Hypothalamus (tissue), 51 donors: ENCODE measurements at regions not wholly inside any gene's neighbourhood (a gene's known extent, or its start where the extent isn't known, plus 50 kb on each side); places are given as distances from the start of the nearest gene placed in this dataset.

Source experiments
- DNase-seq, 51 donors: peaks; one replicate each; lab custom pipeline; 2025; lab: John Stamatoyannopoulos, UW

DNA sequence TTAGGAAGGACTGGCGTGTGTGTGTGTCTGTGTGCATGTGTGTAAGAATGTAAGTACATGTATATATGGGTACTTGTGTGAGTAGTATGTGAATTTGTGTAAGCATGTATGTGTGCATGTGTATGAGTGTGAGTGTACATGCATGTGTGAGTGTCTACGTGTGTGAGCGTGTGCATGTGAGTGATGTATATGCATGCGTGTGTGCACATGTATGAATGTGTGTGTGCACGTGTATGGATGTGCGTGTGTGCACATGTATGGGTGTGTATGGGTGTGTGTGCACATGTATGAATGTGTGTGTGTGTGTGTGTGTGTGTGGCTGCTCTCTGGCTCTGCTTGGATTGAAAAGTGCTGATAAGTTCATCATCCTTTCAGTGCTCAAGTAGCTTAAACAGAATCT is 154.5 kb downstream of the TENT4A start:
- no peak for DNase-seq

DNA sequence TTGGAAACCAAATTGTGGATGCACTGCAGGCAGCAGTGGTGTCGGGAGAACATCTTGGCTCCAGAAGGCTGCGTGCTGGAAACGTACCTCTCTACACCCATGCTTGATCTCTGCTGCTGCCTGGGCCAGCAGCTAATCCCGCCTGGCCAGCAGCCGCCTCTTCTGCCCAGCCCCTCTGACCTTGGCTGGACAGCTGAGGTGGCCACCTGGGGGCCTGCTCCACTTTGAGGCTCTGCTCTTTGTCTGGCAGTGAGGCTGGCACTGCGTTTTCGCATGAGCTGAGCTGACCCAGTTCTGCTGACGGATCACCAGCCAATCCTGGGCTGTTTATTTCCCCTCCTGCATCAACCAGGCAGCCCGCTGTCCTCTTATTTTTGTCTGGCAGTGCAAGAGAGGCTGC is 154.9 kb downstream of the TENT4A start:
- peak in 38 of 51 donors; percentile 3 to 76 (median 42) for DNase-seq

DNA sequence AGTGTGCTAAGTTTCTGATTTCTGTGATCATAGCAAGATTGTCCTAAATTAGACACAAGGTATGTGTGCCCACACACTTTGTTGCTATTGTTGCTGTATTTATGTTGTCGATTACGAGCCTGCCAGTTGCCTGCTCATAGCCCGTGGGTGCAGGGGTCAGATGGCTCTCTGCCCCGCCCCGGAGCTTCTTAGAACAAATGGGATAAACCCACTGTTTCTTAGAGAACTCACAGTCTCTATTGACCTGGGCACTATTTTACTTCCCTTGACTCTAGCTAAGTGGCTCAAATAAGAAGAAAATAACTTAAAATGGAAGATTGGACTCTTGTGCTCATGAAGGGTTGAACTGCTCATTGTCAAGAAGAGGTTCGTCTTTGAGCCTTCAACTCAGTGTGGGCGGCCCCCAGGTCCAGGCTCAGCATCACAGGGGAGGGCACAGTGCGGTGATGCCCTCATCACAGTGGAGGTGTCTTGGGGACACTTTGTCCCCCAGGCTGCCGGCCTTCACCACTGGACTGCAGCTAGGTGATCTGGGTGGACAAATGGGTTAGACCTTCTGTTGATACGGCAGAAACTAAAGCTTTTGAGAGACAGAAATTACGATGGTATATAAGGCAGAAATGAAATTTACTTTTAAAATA is 155.5 kb downstream of the TENT4A start:
- no peak for DNase-seq

DNA sequence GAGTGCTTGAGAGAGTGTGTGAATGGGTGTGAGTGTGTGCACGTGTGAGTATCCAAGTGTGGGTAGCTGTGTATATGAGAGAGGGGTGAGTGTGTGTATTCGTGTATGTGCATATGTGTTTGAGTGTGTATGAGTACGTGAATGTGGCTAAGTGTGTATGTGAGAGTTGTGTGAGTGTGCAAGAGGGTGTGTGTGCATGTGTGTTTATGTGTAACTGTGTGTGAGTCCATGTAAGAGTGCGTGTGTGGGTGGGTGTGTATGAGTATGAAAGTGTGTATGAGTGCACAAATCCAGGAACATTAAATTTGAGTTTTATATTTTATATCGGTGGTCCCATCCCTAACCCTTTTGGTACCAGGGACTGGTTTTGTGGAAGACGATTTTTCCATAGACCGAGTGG is 156.4 kb downstream of the TENT4A start:
- DNase-seq, result no peak

DNA sequence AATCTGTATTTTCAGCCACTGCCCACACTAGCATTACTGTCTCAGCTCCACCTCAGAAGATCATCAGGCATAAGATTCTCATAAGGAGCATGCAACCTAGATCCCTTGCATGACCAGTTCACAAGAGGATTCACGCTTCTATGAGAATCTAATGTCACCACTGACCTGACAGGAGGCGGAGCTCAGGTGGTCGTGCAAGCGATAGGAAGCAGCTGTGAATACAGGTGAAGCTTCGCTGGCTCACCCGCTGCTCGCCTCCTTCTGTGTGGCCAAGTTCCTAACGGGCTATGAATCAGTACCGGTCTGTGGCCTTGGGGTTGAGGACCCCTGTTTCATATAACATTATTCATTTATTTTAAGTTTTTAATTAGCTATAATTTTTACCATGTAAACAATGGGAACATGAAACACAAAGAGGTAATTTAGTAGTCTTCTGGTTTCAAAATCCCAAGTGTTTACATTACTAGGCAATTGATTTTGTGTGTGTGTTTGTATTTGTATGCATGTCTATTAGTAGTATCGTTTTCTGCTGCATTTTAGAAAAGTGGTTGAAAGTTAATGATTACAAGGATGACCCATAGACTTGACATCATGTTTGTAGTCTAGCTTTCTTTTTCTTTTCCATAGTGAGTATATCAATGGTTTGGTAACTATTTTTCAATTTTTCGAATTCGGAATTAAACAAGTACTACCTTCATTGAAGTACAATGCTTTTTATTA is 159.4 kb downstream of the TENT4A start:
- no peak for DNase-seq

DNA sequence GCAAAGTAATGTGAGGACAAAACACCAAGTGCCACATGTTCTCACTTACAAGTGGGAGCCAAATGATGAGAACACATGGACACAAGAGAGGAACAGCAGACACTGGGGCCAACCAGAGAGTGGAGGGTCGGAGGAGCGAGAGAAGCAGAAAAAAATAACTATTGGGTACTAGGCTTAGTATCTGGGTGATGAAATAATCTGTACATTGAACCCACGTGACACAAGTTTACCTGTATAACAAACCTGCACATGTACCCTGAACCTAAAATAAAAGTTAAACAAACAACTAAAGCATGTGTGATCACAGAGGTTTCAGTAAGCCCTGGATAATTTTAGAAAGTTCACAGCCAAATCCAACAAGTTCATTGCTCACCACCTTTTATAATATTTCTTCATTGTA is 160.1 kb downstream of the TENT4A start:
- DNase-seq, result no peak

DNA sequence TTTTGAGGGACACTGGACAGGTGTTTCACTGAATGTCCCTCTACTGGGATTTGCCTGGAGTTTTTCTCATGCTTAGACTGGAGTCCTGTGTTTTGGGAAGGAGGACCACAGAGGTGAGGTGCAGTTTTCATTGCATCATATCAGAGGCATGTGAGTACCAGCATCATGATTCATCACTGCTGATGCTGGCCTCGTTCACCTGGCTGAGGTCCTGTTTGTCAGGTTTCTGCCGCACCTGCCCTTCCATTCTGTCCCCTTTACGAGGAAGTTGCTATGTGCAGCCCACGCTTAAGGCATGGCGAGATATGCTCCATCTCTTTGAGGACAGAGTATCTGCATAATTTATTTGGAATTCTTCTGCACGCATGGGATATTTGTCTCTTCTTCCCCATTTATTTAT is 162.1 kb downstream of the TENT4A start:
- no peak for DNase-seq

DNA sequence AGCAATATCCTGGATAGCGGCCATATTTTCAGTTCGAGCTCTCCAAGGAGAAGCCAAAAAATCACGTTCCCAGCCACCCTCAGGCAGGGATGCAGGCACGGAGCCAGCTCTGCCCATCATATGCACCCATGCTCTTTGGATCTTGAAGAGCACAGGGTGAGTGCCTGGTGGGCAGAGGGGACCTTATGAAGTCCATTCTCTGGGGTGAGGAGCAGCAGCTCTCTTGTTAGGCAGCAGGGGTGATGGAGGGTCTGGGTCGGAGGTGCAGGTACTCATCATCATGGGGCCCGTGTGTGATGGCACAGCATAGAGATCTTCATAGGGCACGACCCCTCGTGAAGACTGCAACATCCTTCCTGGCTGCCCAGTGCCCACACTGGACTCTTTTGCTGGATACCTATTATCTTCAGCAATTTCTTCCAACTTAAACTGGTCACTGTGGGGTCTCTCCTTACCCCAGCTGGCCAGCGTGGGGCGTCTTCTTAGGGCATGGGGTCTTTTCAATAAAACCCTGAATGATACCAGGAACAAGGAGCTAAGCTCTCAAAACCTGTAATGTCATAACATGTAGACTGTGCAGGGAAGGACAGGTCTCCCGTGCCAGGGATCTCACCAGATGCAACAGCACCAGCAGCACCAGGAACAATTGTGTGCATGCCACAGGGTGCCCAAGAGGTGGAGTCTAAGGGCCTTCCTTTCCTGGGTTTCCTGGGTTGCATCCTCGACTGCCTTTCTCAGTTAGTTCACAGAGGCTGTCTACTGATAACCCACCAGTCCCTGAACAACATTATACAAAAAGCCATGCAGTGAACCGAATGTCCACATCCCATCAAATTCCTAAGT is 165.0 kb downstream of the TENT4A start:
- DNase-seq, result no peak

DNA sequence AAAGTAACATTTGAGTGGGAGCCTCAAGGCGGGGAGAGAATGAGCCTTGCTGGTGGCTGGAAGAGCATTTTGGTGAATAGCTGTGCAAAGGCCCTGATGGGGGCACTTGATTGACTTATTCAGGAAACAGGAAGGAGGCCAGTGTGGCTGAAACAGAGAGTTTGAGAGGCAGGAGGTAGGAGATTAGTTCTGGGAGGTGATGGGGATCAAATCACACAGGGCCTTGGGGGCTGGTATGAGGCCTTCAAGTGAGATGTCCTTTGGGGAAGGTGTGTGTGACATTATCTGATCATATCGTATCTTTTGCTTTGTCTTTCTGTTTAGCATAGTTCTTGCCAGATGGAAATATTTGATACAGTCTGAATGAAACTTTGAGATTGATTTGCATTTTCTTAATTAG is 172.3 kb downstream of the TENT4A start:
- no peak for DNase-seq

DNA sequence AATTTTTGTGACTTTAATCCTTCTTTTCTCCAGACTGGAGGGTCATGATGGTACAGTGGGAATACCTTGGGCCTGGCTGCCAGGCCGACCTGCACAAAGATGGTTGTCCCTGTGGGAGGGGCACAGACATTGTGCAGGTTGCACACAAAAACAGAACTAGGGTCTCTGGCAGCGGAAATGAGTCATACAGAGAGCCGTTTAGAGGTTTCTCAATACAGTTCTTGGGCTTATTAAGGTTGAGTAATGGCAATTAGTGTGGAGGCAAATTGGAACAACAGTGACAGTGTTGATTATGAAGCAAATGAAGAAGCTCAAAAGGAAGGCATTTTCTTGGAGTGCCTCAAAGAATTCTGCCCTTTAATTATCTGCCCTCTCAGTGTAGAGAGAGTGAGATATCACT is 173.6 kb downstream of the TENT4A start:
- no peak for DNase-seq

DNA sequence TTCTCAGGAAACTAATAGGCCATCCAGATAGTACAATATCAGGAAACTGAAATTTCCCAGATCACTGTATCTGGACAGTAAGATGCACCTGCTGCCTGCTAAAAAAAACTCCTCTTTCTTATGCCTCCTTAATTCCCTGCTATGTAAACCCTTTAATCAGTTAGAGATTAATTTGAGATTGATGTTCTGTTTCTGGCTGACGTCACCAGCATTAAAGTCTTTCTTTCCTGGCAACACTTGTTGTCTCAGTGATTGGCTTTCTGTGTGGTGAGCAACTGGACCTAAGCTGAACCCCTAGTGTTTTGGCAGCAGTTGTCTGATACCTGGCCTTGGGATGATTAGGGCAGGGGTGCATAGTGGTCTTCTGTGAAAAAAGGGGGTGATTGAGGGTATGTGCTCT is 175.8 kb downstream of the TENT4A start:
- no peak for DNase-seq

DNA sequence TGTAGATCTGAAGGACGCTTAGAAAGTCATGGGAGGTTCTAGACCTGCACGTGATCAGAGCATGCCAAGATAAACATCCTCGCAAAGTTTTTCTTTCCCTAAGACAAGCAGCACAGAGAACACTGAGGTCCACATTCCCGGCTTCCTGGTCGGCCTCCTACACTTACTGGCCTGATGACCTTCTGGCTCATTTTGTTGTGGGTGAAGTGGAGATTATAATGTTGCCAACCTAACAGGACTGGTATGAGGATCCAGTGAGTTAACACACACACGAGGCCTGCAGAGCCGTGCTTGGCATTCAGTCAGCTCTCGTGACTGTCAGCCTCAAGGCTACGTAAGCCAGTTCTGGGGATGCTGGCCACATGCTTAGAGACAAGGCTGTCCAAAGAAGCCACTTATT is 186.0 kb downstream of the TENT4A start:
- no peak for DNase-seq

DNA sequence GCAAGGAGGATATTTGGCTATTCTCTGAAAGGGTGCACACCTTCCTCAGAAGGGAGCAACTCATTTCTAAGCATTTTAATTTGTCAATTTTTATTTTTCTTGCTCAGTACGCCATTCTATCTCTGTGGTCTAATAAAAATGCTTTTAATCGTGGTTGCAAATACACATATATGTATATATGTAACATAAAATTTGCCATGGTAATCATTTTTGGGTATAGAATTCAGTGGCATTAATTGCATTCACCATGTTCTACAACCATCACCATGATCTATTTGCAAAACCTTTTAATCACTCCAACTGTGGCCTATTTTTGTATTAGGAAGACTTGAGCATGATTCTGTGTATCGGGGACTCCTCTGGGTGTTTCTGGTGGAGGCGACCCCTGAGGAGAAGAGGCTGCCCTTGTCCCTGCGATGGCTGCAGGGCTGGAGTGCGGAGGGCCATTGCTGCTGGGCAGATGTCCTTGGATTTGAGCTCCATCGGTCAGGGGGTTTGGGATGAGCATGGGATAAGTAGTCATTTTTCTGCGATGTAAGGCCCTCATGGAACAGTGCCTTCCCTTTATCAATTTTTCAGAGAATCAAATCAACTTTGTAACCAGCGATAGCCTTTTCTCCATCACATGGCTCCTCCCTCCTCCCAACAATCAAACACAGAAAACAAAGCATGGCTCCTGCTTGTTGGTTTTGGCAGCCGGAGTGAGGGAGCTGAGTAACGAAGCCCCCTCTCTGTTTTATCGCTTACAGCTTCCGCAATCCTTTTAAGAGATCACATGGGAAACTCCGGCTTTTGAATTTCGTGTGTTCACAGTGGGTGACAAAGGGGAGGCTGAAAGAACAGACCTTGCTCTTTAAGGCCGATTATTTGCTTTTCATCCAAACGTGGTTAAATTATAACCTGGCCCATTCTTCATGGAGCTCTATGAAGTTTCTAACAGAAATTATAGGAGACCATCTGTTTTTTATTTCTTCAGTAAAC is 187.3 kb downstream of the TENT4A start:
- no peak for DNase-seq

DNA sequence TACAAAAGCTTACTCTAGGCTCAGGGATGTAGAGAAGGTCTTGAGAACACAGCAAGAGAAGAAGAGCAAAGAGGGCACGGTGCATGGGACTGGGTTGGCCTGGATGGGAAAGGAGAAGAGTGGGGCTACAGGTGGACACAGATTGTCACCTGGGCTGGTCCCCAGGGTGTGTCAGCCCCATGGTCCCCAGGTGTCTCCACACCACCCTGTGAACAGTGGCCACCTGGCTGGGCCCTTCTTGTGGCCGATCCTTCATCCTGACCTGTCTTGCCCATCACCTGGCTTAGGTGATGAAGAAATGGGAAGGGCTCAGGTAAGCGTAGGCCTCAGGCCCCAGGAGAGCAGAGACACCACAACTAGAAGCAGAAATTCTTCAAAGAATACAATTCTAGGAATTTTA is 188.9 kb downstream of the TENT4A start:
- DNase-seq, result no peak

DNA sequence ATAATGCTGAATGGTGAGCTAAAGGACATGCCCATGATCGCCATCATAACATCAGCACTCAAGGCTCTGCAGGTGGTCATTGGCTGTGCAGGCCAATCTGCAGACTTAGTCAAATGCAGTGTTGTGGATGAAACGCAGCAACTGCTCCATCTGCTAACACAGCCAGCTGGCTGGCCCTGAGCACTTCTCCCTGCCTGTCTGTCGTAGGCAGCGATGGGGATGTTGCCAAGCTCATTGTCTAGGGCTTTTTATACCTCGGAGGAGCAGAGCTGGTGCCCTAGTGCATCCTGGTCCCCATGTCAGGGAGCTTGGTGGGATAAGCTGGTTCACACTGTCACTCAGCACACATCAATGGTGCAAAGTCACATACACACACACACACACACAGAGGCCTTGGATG is 189.4 kb downstream of the TENT4A start:
- peak in 2 of 51 donors; percentile 12 to 18 for DNase-seq

DNA sequence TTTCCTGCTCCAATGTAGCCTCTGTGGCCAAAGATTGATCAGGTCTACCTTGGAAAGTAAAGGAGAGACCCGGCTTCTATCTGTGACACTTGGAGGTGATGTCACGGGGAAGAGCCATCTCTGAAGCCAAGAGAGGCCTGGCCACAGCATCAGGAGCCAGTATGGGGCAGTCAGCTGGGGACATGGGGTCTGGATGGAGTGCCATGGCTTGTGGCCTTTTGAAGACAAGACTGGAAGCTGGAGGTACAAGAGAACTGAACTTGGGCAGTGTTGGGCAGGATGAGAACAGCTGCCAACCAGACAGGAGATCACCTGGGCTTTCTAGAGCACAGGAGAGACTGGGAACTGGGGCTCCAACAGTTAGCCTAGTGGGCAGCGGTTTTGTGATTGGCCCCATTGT is 190.7 kb downstream of the TENT4A start:
- DNase-seq, result no peak

DNA sequence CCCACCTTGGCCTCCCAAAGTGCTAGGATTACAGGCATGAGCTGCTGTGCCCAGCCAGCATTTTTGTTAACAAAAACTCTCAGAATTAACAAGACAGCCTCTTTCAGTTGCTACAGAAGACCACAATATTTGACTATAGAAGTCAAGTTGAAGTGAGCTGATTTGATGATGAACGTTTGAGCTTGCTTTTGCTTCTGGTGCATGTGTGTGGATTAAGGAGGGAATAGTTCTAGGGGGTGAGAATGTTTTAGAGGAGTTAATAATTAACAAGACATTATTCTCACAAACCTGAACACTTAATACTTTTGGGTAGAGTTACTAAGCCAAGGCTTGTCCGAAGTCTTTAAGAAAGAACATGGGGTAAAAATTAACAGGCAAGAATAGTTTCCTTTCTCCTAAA is 191.6 kb downstream of the TENT4A start:
- no peak for DNase-seq

DNA sequence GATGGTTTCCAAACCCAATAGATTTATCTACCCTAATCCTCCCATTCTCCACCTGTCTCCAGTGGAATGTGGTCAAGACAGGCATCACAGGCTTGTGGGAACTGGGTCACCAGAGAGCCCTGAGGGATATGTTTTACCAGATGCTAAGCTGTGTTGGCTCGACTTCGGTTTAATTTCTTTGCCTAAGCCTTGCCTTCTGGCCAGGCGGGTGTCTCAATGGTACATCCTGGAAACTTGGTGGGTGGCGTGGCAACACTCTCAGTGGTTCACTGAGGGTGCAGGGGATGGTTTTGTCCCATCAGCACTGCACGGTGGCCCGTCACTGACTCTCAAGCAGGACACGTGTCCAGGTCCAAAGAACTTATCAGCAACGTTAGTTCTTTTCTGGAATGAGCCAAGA is 192.2 kb downstream of the TENT4A start:
- no peak for DNase-seq

DNA sequence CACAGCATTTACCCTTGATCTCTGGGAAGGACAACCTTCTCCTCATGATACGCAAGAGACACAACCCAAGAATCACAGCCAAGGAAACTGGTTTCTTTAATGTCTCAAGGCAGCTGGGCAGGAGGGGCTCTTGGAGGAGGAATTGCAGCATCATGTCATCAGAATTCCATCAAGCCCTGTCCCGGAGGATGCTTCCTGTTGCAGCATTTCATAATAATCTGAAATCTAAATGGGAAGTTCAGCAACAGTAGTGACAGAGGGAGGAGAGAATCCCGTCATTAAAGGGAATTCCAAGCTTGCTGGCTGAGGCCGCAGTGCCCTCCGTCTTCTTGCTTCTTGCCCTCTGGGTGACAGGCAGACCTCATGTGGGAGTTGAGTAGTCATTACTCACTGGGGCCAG is 192.7 kb downstream of the TENT4A start:
- no peak for DNase-seq

DNA sequence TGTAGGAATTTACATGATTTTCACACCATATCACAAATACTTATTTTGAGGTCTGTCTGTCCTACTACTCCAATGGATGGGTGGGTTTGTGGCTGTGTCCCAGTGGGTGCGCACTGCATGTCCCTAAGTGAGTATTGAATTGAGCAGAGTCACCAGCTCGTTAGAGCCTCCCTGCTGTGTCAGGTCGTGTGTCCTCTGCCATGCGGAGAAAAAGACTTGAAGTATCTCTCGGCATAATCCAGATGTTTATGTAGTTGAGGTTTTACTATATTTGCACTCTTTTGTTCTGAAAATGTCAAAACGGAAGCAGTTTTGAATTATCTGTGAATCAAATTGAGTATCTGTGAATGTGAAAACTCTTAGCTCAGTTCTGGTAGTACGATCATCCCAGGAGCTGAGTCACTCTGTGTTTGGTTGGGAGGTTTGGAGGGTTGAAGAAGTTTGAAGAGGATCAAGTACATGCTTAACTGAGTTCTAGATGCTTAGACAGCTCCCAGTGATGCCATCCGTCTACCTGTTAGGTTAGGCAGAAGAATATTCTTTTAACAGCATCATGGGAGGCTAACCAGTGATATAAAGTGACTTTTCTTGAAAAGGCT is 194.2 kb downstream of the TENT4A start:
- no peak for DNase-seq
